ENCODE measurements at regions not wholly inside any gene's neighbourhood (a gene's known extent, or its start where the extent isn't known, plus 50 kb on each side); places are given as distances from the start of the nearest gene placed in this dataset.

DNA sequence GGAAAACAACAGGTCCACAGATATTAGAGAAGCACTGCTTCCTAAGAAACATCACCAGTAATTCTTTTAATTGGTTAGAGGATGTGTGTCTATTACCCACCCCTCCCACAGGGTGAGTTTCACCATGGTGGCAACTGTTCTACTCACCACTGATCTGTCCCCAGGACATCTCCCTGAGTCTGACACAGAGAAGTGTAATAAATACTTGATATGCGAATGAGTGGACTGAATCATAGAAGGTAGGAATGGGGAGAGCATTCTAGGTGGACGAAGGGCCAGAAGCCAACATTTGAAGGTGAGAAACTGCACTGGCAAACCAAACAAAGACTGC lies 452.7 kb upstream of the PROK2 start (continued):
- no peak for TF ChIP-seq CHD2 (IDR thresholded peaks at IDR 0.05; ENCODE audit: low read length, partially characterized antibody)
- no peak for TF ChIP-seq TEAD4 (IDR thresholded peaks at IDR 0.05; ENCODE audit: borderline replicate concordance, insufficient read depth)
- TF ChIP-seq RXRA (IDR thresholded peaks at IDR 0.05; ENCODE audit: borderline replicate concordance, low read depth) = no peak
- TF ChIP-seq MXI1 (IDR thresholded peaks at IDR 0.05; ENCODE audit: low read depth, low read length) = no peak

DNA sequence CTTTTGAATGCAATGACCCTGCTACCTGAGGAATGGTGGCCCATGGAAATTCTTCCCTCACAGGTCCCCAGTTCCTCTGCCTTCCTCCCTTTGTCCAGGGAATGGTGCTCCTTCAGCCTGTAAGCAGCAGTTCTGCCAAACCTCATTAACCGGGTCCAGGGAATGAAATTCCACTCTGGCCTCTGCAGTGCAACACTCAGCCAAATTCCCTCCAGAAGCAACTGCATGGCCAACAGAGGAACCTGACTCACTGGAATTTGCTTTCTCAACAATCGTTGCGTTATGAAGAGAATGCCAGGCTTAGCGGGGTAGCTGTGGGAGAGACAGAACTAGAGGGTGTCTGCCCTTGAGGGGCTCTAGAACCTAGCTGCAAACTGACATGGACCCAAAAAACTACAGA lies 449.4 kb upstream of the PROK2 start:
- Histone ChIP-seq H3K27me3 (ENCODE audit: insufficient read depth) (peaks cover 6% of the 10 kb centered on the region; the same call in 1 of the 2 replicates), H3K4me1 (ENCODE audit: control insufficient read depth in 1 of 2, insufficient read depth in 2 of 2, low read depth in 1 of 2, low read length in 1 of 2) (peaks cover 0 to 8% of the 10 kb centered on the region in 2 experiments; a peak in 1 of 4 replicates), H3K36me3 (replicated peaks in 1 of 2; ENCODE audit: control insufficient read depth in 1 of 2, insufficient read depth in 2 of 2, low read length in 1 of 2) (no peaks in the 10 kb centered on the region), H2AFZ (ENCODE audit: low read depth) (no peak overlapping the region), H3K4me2 (no peak overlapping the region), H3K4me3 (ENCODE audit: low read depth in 2 of 2, low read length in 1 of 2) (no peak overlapping the region), H3K79me2 (ENCODE audit: insufficient read depth) (no peaks in the 10 kb centered on the region), H3K9me3 (no peaks in the 10 kb centered on the region), H4K20me1 (ENCODE audit: insufficient read depth) (no peaks in the 10 kb centered on the region), H3K27ac (ENCODE audit: low read depth in 2 of 2, low read length in 1 of 2) (no peak overlapping the region), H3K9ac (no peak overlapping the region), H3F3A (replicated peaks; ENCODE audit: insufficient read depth) (no peaks in the 10 kb centered on the region), H3K9me2 (no peaks in the 10 kb centered on the region)
- WGBS (ENCODE audit: low lambda C conversion rate) = 53% methylated on average over 4 of the region's 4 CpGs
- DNase-seq = no peak
- ChIA-PET CTCF (no interaction called here), POLR2A (no interaction called here)
- TF ChIP-seq EZH2phosphoT487 (IDR thresholded peaks at IDR 0.05; ENCODE audit: borderline replicate concordance, low read depth) = no peak
- TF ChIP-seq YY1 (IDR thresholded peaks at IDR 0.05; ENCODE audit: low read depth) = no peak
- TF ChIP-seq, protein P1, sequence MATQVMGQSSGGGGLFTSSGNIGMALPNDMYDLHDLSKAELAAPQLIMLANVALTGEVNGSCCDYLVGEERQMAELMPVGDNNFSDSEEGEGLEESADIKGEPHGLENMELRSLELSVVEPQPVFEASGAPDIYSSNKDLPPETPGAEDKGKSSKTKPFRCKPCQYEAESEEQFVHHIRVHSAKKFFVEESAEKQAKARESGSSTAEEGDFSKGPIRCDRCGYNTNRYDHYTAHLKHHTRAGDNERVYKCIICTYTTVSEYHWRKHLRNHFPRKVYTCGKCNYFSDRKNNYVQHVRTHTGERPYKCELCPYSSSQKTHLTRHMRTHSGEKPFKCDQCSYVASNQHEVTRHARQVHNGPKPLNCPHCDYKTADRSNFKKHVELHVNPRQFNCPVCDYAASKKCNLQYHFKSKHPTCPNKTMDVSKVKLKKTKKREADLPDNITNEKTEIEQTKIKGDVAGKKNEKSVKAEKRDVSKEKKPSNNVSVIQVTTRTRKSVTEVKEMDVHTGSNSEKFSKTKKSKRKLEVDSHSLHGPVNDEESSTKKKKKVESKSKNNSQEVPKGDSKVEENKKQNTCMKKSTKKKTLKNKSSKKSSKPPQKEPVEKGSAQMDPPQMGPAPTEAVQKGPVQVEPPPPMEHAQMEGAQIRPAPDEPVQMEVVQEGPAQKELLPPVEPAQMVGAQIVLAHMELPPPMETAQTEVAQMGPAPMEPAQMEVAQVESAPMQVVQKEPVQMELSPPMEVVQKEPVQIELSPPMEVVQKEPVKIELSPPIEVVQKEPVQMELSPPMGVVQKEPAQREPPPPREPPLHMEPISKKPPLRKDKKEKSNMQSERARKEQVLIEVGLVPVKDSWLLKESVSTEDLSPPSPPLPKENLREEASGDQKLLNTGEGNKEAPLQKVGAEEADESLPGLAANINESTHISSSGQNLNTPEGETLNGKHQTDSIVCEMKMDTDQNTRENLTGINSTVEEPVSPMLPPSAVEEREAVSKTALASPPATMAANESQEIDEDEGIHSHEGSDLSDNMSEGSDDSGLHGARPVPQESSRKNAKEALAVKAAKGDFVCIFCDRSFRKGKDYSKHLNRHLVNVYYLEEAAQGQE (IDR thresholded peaks at IDR 0.05; ENCODE audit: low read depth, low read length) = no peak
- TF ChIP-seq, protein P2, sequence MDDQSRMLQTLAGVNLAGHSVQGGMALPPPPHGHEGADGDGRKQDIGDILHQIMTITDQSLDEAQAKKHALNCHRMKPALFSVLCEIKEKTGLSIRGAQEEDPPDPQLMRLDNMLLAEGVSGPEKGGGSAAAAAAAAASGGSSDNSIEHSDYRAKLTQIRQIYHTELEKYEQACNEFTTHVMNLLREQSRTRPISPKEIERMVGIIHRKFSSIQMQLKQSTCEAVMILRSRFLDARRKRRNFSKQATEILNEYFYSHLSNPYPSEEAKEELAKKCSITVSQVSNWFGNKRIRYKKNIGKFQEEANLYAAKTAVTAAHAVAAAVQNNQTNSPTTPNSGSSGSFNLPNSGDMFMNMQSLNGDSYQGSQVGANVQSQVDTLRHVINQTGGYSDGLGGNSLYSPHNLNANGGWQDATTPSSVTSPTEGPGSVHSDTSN (IDR thresholded peaks at IDR 0.05) = no peak
- TF ChIP-seq NRF1 (IDR thresholded peaks at IDR 0.05; ENCODE audit: low read depth, low read length) = no peak
- no peak for TF ChIP-seq EP300 (IDR thresholded peaks at IDR 0.05; ENCODE audit: borderline replicate concordance in 1 of 2, low read depth in 1 of 2, low read length in 1 of 2)
- TF ChIP-seq MXI1 (IDR thresholded peaks at IDR 0.05; ENCODE audit: low read depth, low read length) = no peak
- TF ChIP-seq MEF2A (IDR thresholded peaks at IDR 0.05; ENCODE audit: borderline replicate concordance, low read depth) = no peak
- TF ChIP-seq TEAD4 (IDR thresholded peaks at IDR 0.05; ENCODE audit: borderline replicate concordance, insufficient read depth) = no peak
- TF ChIP-seq, protein P3, sequence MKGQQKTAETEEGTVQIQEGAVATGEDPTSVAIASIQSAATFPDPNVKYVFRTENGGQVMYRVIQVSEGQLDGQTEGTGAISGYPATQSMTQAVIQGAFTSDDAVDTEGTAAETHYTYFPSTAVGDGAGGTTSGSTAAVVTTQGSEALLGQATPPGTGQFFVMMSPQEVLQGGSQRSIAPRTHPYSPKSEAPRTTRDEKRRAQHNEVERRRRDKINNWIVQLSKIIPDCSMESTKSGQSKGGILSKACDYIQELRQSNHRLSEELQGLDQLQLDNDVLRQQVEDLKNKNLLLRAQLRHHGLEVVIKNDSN (IDR thresholded peaks at IDR 0.05; ENCODE audit: borderline replicate concordance, low read depth) = no peak
- no peak for TF ChIP-seq FOXM1 (IDR thresholded peaks at IDR 0.05; ENCODE audit: low read depth)
